K562 (cell line): ENCODE measurements at regions not wholly inside any gene's neighbourhood (a gene's known extent, or its start where the extent isn't known, plus 50 kb on each side); places are given as distances from the start of the nearest gene placed in this dataset.

Source experiments
- ATAC-seq: fragments of 200-7000 bp; cut with Tn5 transposase; 3 replicates; pipeline ENCODE4 v1.9.1; 2020; ENCODE audit warnings: moderate library complexity
- BruUV-seq: library from RNA; stranded (reverse); fragments of 400-500 nt; replicated peaks from 2 replicates; lab custom pipeline; 2021; lab: Mats Ljungman, UMichigan
- CTCF ChIA-PET: fragments of 300-600 bp; formaldehyde crosslinking; extraction: SDS; loops from one replicate; lab custom pipeline; 2021; ENCODE audit warnings: low intra/inter-chr PET ratio; lab: Yijun Ruan, JAX
- POLR2A ChIA-PET: fragments of 300-600, 350-650 bp; sonication (Branson Sonifier 250); formaldehyde crosslinking; extraction: SDS; loops from one replicate; lab custom pipeline; 2021; ENCODE audit warnings: antibody characterized with exemption, inconsistent platforms; lab: Yijun Ruan, JAX
- DNase-seq, 4 experiments: peaks; one replicate each; pipeline versions ENCODE4 v3.0.0 to v3.0.0-alpha.2; 2011 to 2018; ENCODE audit warnings: low spot score in 3 of 4, mixed read lengths in 3 of 4; ENCODE audit errors: extremely low read depth in 1 of 4
- FAIRE-seq: peaks from 2 replicates; lab custom pipeline; 2011; peaks lifted over from hg19 to GRCh38; lab: Jason Lieb, UNC
- H2AFZ ChIP-seq: 2 replicates; pipeline ENCODE4 v1.6.0; 2011; ENCODE audit warnings: low read depth, low read length, control low read depth, inconsistent platforms
- H3K27ac ChIP-seq: fragments of 200-600 bp; 3 replicates; pipeline ENCODE4 v1.8.0; 2011; ENCODE audit warnings: low read depth, mild to moderate bottlenecking, control low read depth, inconsistent platforms, low read length, moderate library complexity, mixed read lengths; ENCODE audit errors: extremely low read depth
- H3K27me3 ChIP-seq, 2 experiments: fragments of 300-600 bp in 1 of 2; 2 replicates in 1 of 2; 3 replicates in 1 of 2; pipeline versions ENCODE4 v1.6.0 to v1.8.0; 2011; ENCODE audit warnings: inconsistent platforms in 2 of 2, low read length in 2 of 2, mild to moderate bottlenecking in 1 of 2, mixed read lengths in 1 of 2, moderate library complexity in 1 of 2; ENCODE audit not compliant: control insufficient read depth in 2 of 2, insufficient read depth in 2 of 2
- H3K36me3 ChIP-seq: fragments of 300-600 bp; 3 replicates; pipeline ENCODE4 v1.8.0; 2011; ENCODE audit warnings: mild to moderate bottlenecking, low read length, inconsistent platforms; ENCODE audit not compliant: control insufficient read depth, insufficient read depth
- H3K4me1 ChIP-seq, 2 experiments: fragments of 200-600 bp in 1 of 2; replicated peaks in 1 of 2; 2 replicates in 1 of 2; 3 replicates in 1 of 2; pipeline versions ENCODE4 v1.5.1 to v1.8.0; 2011; ENCODE audit warnings: inconsistent platforms in 2 of 2, low read length in 2 of 2, mild to moderate bottlenecking in 1 of 2, mixed read lengths in 1 of 2, moderate library complexity in 1 of 2; ENCODE audit not compliant: control insufficient read depth in 2 of 2, insufficient read depth in 2 of 2
- H3K4me2 ChIP-seq: 2 replicates; pipeline ENCODE4 v1.6.1; 2011; ENCODE audit warnings: low read length, control low read depth, inconsistent platforms, mixed read lengths; ENCODE audit not compliant: insufficient read depth
- H3K4me3 ChIP-seq: fragments of 200-600 bp; sonication (generic), shearing (Covaris generic); 2 replicates; pipeline ENCODE4 v1.5.1; 2016; ENCODE audit warnings: control low read depth, inconsistent platforms
- H3K79me2 ChIP-seq: fragments of 200-600 bp; 3 replicates; pipeline ENCODE4 v1.8.0; 2011; ENCODE audit warnings: low read length, inconsistent platforms; ENCODE audit not compliant: control insufficient read depth, insufficient read depth
- H3K9ac ChIP-seq, 2 experiments: 2 replicates each; pipeline versions ENCODE4 v1.6.0 to v1.6.1; 2011; ENCODE audit warnings: low read depth in 2 of 2, low read length in 2 of 2, control low read depth in 1 of 2, inconsistent platforms in 1 of 2, mild to moderate bottlenecking in 1 of 2, mixed read lengths in 1 of 2; ENCODE audit not compliant: insufficient read depth in 1 of 2
- H3K9me1 ChIP-seq: one replicate; pipeline ENCODE4 v1.6.0; 2011; ENCODE audit warnings: inconsistent platforms, mild to moderate bottlenecking, low read length, moderate library complexity; ENCODE audit not compliant: control insufficient read depth, insufficient read depth
- H3K9me3 ChIP-seq: replicated peaks from 2 replicates; pipeline ENCODE4 v1.5.1; 2011; ENCODE audit warnings: low read depth, low read length, inconsistent platforms; ENCODE audit not compliant: control insufficient read depth, insufficient read depth
- H4K20me1 ChIP-seq: replicated peaks from 2 replicates; pipeline ENCODE4 v1.6.1; 2011; ENCODE audit warnings: low read length, inconsistent platforms, mixed read lengths; ENCODE audit not compliant: control insufficient read depth, insufficient read depth
- FOSL1 ChIP-seq: fragments of 200-800 bp; sonication (Bioruptor generic); conservative IDR thresholded peaks from 2 replicates; pipeline ENCODE4 v1.6.1; 2016; ENCODE audit warnings: missing genetic modification characterization, missing compliant biosample characterization
- KLF16 ChIP-seq: IDR thresholded peaks from 2 replicates; pipeline ENCODE4 v1.6.1; 2016; ENCODE audit warnings: antibody characterized with exemption
- KLF6 ChIP-seq: fragments of 250-450 bp; sonication (Bioruptor Pico); IDR thresholded peaks from 2 replicates; pipeline ENCODE4 v1.4.0; 2020; ENCODE audit warnings: mild to moderate bottlenecking, moderate library complexity, borderline replicate concordance
- TEAD4 ChIP-seq, 2 experiments: sonication (generic) in 1 of 2; formaldehyde crosslinking in 1 of 2; IDR thresholded peaks; 2 replicates each; pipeline versions ENCODE4 v1.6.1 to v1.8.0; 2012 to 2022; ENCODE audit warnings: borderline replicate concordance in 1 of 2, inconsistent platforms in 1 of 2, low read length in 1 of 2, mild to moderate bottlenecking in 1 of 2, missing genetic modification reagents in 1 of 2
- WGBS: fragments of 100-300 bp; shearing (Covaris generic); methylation state at CpG from one replicate; pipeline ENCODE4 v1.1.6; 2016; ENCODE audit warnings: low coverage, mixed read lengths; ENCODE audit not compliant: insufficient coverage; ENCODE audit errors: missing lambda C conversion rate; 5-methylcytosine and 5-hydroxymethylcytosine counted together
- in situ Hi-C: fragments of 300-500 bp; cut with MboI; formaldehyde crosslinking; loops from 4 replicates; pipeline ENCODE4 v1.15.0; 2018; ENCODE audit warnings: inconsistent platforms, mixed read lengths
- intact Hi-C: fragments of 100-400 bp; cut with micrococcal nuclease; formaldehyde crosslinking; loops from 2 replicates; pipeline ENCODE4 v1.14.2; 2022

DNA sequence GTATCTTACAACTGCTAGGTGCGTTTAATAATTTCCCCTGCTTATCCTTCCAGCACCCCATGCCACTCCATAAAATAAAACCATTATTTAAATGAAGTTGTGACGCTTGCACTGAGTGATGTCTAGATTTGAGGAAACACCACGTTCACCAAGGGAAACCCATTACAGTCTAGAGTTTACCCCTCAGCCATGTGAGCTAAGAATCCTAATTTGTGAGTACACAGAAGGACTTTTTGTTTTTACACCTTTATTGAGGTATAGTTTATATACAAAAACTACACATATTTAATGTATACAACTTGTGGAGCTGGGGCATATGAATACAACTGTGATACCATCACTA, 326.8 kb downstream of the RAPGEF2 start (continued):
- no peak for TF ChIP-seq FOSL1 (tag)

DNA sequence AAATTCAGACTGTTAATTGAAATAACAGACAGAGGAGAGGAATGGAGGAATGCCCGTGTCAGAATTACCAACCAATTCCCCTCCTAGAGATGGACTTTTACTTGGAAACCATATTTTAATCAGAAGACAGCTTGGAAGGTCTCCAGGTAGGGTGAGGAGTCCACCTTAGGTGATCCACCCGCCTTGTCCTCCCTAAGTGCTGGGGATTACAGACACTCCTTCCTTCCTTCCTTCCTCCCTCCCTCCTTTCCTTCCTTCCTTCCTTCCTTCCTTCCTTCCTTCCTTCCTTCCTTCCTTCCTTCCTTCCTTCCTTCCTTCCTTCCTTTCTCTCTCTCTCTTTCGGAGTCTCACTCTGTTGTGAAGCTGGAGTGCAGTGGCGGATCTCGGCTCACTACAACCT, 328.0 kb downstream of the RAPGEF2 start:
- 25% methylated on average over 5 of the region's 5 CpGs for WGBS
- Histone ChIP-seq H3K9me3 (no peaks in the 10 kb centered on the region), H3K9me1 (no peaks in the 10 kb centered on the region), H3K27me3 (peaks cover 2 to 6% of the 10 kb centered on the region in 2 experiments; a peak in 2 of 5 replicates), H3K36me3 (no peaks in the 10 kb centered on the region), H3K4me1 (0 out of 5 replicates have a peak, but pooled peaks cover 0 to under 1% of the 10 kb centered on the region in 2 experiments), H2AFZ (no peak overlapping the region), H3K4me2 (no peak overlapping the region), H3K27ac (no peak overlapping the region), H3K79me2 (no peaks in the 10 kb centered on the region), H4K20me1 (no peaks in the 10 kb centered on the region), H3K4me3 (no peak overlapping the region), H3K9ac (no peak overlapping the region)
- no peak for DNase-seq
- ChIA-PET POLR2A (interaction anchor here (0.8 kb wide), 1 partner anchor 475 kb away, joined by 3 read pairs; no protein-coding TSS in a partner anchor), CTCF (no interaction called here)
- no peak for ATAC-seq
- in situ Hi-C loops (loop anchor here (25.0 kb wide), 2 partner anchors 694 to 1169 kb away; no protein-coding TSS in a partner anchor), intact Hi-C loops (no loop called here)
- TF ChIP-seq TEAD4 (IDR thresholded peaks at IDR 0.05; ENCODE audit: low read length) (no peak), TEAD4 (CRISPR knock-in tag; IDR thresholded peaks at IDR 0.05; ENCODE audit: borderline replicate concordance) (no peak), KLF6 (CRISPR knock-in tag) (no peak), KLF16 (no peak)
- no peak for FAIRE-seq
- BruUV-seq, result no TSS peak
